ENCODE measurements at regions not wholly inside any gene's neighbourhood (a gene's known extent, or its start where the extent isn't known, plus 50 kb on each side); places are given as distances from the start of the nearest gene placed in this dataset.

DNA sequence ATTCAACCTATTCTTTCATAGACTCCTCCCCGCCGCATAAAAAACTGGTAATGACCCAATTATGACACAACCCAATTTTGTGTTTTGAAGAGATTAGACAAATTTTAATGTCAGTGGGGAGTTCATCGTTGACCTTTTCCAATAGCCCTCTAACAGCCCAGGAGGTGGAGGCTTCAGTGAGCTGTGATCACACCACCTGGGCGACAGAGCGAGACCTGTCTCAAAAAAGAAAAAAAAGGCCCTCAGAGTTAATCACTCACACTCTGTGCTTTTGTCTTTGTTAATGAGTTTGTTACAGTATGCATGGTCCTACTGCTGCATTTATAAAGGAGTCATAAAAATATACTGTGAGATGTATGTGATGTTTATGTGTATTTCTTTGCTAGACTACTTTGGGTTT is 510.6 kb downstream of the CPS1 start:
- DNase-seq (ENCODE audit: low read depth in 2 of 2) = no peak

DNA sequence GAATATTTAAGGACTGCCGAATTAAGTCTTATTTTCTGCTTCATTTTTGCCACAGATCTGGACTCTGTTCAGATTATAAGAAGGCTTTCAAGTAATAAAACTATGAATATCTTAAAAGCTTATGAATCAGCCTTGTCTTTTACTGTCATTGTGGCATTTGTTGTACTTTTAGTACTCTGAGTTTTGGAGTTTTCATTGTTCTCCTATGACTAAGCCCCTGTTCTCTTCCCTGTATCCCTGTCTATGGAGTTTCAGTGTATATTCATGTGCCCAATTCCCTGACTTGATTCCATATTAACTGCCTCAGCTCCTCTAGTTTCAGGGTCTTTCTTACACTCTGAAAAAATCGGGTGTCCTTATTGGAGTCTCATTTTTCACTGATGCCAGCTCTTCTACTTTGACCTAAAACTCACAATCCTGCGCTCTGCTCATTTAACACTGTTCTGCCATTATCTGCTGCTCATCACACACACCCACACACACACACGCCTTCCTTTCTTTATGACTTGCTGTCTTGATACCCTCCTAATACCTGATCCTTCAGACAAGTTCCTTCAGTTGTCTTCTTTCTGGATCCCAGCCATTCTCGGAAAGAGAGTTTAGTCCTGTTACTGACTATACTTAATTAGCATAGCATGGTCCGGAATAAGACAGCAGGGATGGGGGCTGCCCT is 511.8 kb downstream of the CPS1 start:
- no peak for DNase-seq (ENCODE audit: low read depth in 2 of 2)

DNA sequence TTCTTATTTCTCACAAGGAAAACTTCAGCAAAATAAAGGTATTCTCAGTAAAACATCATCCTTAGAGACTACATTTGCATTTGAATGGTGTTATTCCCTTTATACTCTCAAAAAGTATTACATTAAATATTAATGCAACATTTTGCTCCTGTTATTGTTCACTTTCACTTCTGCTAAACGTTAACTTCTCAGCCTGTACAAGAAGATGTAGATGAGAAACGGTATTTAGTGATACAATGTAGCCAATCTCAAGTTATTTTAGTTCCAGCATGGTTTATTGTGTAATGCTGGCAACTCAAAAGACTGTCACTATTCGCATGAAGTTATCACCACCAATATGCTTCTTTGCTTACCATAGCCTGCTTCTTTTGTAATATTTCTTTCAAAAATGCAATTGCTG is 514.1 kb downstream of the CPS1 start:
- no peak for DNase-seq (ENCODE audit: low read depth in 2 of 2)

DNA sequence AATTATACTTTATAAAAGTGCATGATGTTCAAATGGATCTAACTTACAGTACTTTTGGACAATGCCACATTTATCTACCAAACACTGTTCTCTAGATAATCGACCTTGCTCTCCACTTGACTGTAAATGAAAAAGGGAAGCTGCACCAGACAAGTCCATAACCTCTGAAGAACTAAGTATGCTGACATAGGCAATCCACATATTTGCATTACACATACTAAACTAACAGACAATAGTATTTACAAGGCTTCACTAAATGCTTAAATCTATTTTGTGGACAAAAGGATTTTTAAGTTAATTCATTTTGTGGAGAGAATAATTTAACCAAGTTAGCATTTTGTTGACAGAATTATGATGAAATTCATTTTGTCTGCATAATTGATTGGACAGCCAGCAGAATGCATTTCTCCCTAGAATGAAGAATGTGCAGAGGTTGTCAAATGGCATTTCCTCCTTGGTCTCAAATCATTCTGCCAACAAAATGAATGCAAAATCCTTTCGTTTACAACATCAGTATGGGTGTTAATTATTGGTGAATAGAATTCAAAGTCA is 520.9 kb downstream of the CPS1 start:
- no peak for DNase-seq (ENCODE audit: low read depth in 2 of 2)

DNA sequence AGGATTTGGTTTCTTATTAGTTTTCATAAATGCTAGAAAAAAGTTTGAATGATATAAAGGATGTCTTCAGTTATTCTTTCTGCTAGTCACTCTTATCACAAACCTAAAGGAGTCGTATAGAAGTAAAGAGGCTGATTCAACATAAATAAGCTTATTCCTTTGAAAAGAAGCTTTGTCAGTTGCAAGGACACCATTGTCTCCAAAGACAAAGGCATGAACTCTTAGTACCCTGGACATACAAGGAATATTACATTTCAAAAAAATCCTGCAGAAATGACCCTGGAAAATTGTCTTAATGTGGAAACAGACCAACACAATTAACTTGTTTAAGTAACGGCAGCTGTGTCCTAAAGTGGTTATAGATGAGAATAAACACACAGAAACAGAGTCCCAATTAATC is 528.0 kb downstream of the CPS1 start:
- DNase-seq (ENCODE audit: low read depth in 2 of 2) = no peak

DNA sequence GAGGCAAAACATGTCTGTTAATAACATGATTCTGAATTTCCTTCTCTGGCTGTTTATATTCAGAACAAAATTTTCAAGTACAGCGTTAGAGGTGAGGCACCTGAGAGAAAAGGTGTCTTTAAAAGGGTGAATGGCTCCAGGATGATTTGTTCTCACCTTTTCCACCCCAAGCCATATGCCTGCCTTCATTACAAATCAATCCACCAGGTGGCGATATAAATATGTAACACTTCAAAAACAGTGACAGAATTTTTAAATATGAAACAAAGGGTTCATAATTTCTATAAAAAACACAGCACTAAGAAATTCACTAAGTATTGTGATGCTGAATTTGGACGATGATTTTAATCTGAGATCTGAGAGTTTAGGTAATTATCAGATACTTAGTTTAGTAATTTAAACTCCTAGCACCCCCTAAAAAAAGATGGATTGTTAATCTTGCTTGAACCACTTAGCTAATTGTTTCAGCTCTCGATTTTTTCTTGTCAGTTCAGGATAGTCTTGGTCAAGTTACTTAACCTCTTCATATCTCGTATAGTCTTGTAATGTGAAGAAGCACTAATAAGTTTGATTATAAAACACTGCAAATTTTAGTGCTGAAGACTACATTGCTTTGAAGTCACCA is 528.8 kb downstream of the CPS1 start:
- DNase-seq (ENCODE audit: low read depth in 2 of 2) = no peak

DNA sequence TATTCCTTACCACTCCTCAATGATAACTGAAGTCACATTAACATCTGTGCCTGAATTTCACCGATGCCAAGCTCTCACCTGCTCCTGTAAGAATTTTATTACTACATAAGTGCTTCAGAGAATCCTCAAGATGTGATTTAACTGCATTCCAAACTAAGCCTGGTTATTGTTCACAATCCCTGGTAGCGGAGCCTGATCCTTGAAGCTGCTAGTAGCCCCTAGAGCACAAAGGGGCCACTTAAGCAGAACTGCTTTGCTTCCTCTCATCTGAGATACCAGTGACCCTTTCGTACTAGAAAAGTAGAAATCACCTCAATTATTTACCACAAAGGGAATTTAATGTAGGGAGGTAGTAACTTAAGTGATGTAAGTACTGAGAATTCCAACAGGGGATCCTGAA is 529.6 kb downstream of the CPS1 start:
- DNase-seq (ENCODE audit: low read depth in 2 of 2) = no peak

DNA sequence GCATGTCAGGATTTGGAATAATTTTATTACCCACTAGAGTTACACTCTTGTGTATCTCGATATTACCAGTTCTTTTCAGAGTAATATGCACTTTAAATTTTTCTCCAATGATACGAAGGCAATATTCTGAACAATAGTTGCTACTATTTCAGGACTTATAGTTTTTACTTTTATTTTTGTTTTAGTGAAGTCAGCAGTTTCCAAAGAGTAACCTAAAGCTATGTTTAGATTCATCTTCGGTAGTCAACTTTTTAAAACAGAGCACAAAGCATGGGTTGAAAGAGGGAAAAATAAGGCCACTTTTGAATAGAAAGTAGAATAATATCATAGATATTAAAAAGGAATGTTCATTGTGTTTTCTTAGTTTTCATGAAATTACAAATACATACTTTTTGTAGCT is 532.7 kb downstream of the CPS1 start:
- DNase-seq (ENCODE audit: low read depth in 2 of 2) = no peak

DNA sequence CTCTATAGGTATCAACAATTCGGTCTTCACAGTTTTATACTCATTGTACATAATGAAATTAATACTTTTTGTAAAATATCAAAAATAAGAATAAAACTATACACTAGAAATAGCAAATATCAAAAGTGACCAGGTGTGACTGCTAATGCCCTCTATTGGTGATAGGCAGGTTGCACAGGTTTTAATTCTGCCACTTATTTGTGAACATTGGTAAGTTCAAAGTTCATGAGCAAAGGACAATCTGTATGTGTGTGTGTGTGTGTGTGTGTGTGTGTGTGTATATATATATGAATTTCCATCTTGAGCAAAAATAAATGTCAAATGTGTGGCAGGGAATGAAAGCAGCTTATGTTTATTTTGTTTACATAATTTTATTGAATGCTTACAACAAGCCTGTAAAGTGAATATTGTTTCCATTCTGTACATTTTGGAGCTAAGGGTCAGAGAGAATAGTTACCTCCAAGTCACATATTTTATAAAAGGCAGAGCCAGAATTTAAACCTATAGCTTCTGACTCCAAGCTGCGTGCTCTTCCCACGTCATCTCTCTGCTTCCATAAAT is 537.4 kb downstream of the CPS1 start:
- no peak for DNase-seq (ENCODE audit: low read depth in 2 of 2)

DNA sequence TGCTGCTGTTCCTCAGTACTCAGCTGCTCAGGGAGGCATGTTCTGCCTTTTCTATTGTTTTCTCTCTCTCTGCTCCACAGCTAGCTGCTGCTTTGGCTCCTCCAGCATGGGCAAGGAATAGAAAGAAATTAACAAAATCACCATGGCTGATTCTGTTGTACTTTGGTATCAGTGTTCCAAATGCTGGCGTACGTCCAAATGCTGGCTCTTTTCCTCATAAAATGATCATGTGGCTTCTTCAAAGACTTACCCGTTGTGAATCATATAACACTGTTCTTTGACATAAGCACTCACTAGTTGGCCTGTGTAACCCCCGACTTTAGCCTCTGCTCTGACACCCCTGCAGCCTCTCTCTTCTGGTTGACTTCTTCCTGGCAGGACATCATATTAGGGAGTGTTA is 547.6 kb downstream of the CPS1 start:
- no peak for DNase-seq (ENCODE audit: low read depth in 2 of 2)

DNA sequence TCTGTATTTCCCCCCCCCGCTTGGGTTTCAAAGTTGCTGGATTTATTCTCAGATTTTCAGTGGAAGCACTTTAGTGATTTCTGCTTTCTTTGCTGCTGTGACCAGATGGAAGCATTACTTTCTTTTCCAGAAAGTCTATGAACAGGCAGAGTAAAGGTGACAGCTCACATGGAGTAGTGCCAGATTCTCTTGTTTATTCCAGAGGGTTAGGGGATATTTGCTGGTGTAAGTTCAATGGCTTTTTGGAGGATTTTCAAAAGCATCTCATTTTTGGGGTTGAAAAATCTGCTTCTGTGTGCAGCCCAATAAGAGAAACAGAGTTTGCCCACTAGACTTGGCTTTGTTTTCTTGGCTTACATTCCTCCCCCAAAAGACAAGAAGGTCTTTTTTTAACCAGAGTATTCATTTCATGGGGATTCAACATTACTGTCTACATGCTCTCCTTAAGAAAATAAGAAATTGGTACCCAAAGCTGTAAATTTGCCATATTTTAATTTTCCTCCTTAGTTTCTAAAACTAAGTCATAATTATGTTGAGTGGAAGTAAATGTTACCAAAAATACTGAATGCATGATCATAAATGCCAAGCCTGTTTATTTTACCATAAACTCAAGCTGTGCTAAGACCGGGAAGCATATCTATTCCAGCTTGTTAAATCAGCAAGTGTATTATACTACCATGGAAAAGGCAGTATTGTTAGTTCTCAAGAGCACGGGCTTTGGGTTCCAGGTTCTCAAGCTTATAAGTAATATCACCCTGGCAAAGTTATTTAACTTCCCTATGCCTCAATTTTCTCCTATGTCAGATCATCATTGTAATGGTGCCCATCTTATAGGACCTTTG is 557.2 kb downstream of the CPS1 start:
- DNase-seq (ENCODE audit: low read depth in 2 of 2) = no peak

DNA sequence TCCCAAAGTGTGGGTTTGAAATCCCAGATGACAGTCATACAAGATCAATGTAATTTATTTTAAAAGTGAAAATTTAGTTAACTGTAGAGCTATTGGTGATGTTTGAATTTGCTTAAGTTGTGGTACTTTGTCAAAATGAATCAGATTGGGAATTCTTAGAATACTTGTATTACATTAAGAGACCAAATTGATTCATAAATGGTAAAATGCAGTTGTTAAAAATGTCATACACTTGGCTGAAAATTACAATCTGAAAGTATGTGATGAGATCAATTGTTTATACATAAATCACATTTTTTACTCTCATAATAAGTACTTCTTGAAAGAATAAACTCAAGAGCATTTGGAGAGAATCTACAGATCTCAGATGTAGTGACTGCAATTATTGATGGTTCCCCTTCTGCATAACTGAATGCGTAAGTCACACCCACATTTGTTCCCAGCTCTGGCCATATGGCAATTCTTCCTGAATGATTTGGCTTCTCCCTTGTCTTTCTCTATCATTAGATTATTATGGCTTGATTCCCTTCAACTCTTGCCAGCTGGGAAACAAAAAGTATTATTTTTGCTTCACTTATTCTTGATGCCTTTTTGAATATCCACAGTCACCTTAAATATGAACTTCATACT is 558.5 kb downstream of the CPS1 start:
- no peak for DNase-seq (ENCODE audit: low read depth in 2 of 2)

DNA sequence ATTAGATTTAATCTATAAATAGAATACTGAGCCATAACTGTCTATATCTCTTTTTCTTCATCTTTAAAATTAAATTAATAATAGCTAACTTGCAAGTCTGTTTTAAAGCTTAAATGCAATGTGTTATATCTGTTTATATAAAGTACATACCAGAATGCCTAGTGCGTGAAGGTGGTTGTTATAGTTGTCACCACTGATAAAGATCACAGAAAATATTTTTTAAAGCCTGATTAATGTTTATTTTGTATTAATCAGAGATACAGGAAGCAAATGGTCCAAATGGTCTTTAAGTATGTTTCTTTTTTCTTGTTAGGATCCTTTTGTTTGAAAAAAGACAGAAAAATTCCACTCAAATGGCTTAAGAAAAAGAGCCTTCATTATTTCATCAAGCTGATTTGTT is 560.6 kb downstream of the CPS1 start:
- no peak for DNase-seq (ENCODE audit: low read depth in 2 of 2)

DNA sequence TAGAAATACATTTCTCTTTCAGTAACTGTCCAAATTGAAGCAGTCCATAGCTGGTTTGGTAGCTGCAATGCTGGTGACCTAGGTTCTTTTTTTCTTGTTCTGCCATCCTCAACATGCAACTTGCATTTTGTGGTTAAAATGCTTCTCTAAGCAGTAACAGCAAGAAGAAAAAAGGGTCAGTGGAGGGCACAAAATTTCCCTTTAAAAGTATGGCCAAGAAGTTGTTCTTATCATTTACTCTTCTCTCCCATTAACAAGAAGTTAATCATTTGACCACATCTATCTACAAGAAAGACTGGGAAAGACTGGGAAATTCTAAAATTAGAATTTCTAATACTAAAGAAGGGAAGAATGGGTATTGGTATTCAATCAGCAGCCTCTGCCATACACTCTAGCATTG is 569.9 kb downstream of the CPS1 start:
- DNase-seq (ENCODE audit: low read depth in 2 of 2) = no peak

DNA sequence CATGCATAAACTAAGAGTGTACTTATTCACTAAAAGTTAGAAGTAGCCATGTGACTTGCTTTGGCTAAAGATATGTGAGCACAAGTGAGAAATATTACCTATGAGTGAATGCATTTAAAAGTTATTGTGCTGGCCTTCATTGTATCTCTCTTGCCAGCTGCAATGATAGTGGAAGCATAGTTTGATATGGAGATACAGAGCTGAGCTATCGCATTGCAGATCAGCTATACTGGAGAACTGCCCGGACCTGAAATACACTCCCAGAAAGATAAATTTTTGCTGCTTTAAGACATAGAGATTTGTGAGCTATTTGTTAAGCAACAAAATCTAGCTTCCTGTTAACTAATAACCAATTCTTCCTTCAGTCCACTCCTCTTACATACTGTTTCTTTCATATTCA is 571.1 kb downstream of the CPS1 start:
- no peak for DNase-seq (ENCODE audit: low read depth in 2 of 2)

DNA sequence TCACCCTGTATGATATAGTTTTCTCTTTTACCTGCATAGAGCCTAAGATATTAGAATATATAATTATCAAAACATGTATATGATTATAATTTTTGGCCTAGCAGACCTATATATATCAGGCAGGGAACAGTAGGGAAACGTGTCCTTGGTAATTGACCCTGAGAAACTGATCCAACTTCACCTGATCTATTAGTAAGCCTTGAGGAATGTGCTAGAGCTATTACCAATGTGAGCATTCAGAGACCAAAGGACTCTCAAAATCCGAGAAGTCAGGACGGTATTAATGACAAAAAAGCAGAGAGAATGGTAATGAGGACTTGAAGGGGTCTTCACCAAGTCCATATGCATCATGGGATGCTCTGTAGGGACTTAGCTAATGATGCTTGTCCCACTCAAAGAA is 571.9 kb downstream of the CPS1 start:
- DNase-seq (ENCODE audit: low read depth in 2 of 2) = no peak

DNA sequence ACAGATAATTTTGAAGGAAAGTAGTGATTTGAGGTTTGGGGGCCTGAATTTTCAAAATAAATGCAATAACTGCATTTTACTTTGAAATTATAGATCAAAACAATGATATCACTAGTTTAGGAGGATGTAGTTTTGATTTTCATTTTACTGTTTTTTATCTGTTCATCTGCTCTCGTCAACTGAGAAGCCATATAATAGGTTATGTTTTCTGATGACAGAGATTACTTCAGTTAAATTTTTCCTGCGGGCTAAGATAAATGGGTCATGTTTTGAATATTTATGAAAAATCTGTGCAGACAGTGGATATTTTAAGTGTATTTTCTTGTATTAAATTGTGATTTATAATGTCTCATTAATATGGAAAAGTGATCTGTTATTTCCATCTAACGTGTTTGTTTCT is 573.4 kb downstream of the CPS1 start:
- DNase-seq (ENCODE audit: low read depth in 2 of 2) = no peak

DNA sequence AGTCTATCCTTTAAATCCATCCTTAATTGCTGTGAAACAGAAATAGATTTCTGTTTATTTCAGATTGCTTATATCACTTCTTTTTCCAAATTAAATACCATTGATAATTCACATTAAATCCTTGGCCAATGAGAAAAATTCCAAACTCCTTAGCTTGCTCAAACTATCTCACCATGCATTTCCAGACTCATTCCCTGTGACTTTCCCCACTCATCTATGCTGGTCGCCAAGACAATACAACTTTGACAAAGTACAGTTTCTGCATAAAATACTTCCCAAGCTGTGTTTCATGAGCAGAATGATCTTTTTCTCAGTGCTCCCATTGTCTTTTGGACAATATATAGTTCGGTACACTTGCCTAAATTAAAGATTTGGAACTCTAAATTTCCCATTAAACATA is 575.6 kb downstream of the CPS1 start:
- no peak for DNase-seq (ENCODE audit: low read depth in 2 of 2)

DNA sequence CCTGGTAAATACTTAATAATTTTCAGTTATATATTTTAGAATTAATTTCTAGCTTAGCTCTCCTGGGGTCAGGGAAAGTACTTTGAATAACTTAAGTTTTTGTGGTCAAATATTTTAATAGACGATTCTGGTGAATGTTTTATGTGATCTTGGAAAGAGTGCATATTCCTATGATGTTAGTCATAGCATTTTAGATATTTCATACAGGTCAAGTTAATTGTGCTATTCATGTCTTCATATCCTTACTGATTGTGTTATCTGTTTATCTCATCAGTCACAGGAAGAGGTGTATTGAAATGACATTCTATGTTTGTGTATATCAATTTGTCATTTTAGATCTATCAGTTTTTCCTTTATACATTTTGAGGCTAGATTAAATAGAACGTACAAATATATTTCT is 576.2 kb downstream of the CPS1 start:
- DNase-seq (ENCODE audit: low read depth in 2 of 2) = no peak

DNA sequence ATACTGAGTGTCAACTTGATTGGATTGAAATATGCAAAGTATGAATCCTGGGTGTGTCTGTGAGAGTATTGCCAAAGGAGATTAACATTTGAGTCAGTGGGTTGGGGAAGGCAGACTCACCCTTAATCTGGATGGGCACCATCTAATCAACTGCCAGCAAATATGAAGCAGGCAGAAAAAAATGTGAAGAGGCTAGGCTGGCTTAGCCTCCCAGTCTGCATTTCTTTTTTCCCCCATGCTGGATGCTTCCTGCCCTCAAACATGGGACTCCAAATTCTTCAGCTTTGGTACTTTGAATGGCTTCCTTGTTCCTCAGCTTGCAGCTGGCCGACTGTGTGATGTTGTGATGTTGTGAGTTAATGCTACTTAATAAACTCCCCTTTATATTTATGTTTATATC is 577.4 kb downstream of the CPS1 start:
- DNase-seq (ENCODE audit: low read depth in 2 of 2) = no peak

DNA sequence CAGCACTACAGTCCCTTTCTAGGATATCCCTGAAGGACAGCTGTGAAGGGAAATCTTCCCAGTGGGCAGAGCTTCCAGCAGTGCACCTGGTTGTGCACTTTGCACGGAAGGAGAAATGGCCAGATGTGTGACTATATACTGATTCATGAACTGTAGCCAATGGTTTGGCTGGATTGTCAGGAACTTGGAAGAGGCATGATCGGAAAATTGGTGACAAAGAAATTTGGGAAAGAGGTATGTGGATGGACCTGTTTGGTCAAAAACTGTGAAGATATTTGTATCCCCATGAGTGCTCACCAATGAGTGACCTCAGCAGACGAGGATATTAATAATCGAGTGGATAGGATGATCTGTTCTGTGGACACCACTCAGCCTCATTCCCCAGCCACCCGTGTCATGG is 582.2 kb downstream of the CPS1 start:
- no peak for DNase-seq (ENCODE audit: low read depth in 2 of 2)

DNA sequence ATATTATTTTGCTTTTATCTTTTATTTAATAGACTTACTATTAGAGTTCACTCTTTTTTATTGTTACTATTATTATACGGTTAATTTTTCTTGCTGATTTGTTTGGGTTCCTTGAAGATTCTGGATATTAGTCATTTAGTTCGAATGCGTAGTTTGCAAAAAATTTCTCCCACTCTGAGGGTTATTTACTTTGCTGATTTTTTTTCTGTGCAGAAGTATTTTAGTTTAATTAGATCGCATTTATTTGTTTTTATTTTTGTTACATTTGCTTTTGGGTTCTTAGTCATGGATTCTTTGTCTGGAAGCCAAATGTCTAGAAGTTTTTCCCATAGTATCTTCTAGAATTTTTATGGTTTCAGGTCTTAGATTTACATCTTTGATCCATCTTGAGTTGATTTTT is 585.2 kb downstream of the CPS1 start:
- no peak for DNase-seq (ENCODE audit: low read depth in 2 of 2)

All from stimulated activated CD8-positive, alpha-beta memory T cell treated with anti-CD3 and anti-CD28 coated beads, Interleukin-2, amount 100 ng/mL, for 1 hour (primary cell).